HEK293 (cell line): ENCODE measurements at regions not wholly inside any gene's neighbourhood (a gene's known extent, or its start where the extent isn't known, plus 50 kb on each side); places are given as distances from the start of the nearest gene placed in this dataset.

Source experiments
- CTCF ChIA-PET: fragments of 350-600 bp; formaldehyde crosslinking; extraction: SDS; loops from one replicate; lab custom pipeline; 2021; ENCODE audit warnings: antibody characterized with exemption; lab: Yijun Ruan, JAX
- POLR2A ChIA-PET: fragments of 300-600 bp; formaldehyde crosslinking; extraction: SDS; loops from one replicate; lab custom pipeline; 2020; ENCODE audit warnings: antibody characterized with exemption, inconsistent platforms; lab: Yijun Ruan, JAX
- H3K27ac ChIP-seq: fragments of 200-500 bp; sonication (Bioruptor generic); 2 replicates; pipeline ENCODE4 v1.5.1; 2014; ENCODE audit warnings: low read depth, low read length, control low read depth, inconsistent platforms; ENCODE audit errors: extremely low read depth
- H3K36me3 ChIP-seq, 2 experiments: fragments of 200-500 bp in 1 of 2; sonication (Bioruptor generic) in 1 of 2; 1 replicate in 1 of 2; 2 replicates in 1 of 2; pipeline ENCODE4 v1.5.1; 2014 to 2017; ENCODE audit warnings: inconsistent platforms in 2 of 2, low read length in 2 of 2; ENCODE audit not compliant: control insufficient read depth in 2 of 2, insufficient read depth in 1 of 2
- H3K4me1 ChIP-seq: fragments of 200-500 bp; sonication (Bioruptor generic); 2 replicates; pipeline ENCODE4 v1.5.1; 2014; ENCODE audit warnings: mild to moderate bottlenecking, low read length, inconsistent platforms; ENCODE audit not compliant: control insufficient read depth, insufficient read depth
- H3K4me3 ChIP-seq: 2 replicates; pipeline ENCODE4 v1.5.1; 2011; ENCODE audit warnings: low read depth, mild to moderate bottlenecking, control low read depth, low read length, moderate library complexity
- H3K9me3 ChIP-seq: fragments of 200-500 bp; sonication (Bioruptor generic); 2 replicates; pipeline ENCODE4 v1.5.1; 2014; ENCODE audit warnings: low read depth, low read length, inconsistent platforms; ENCODE audit not compliant: control insufficient read depth, insufficient read depth
- ATF2 ChIP-seq: fragments of 450-650 bp; formaldehyde crosslinking; IDR thresholded peaks from 2 replicates; pipeline ENCODE4 v1.5.1; 2016; ENCODE audit warnings: missing biosample characterization, missing genetic modification characterization, low read depth
- IKZF3 ChIP-seq: fragments of 450-650 bp; IDR thresholded peaks from 2 replicates; pipeline ENCODE4 v1.5.0; 2018; ENCODE audit warnings: missing biosample characterization, mild to moderate bottlenecking, missing genetic modification characterization, moderate library complexity
- KLF7 ChIP-seq: fragments of 450-650 bp; formaldehyde crosslinking; IDR thresholded peaks from 2 replicates; pipeline ENCODE4 v1.5.1; 2016; ENCODE audit warnings: missing biosample characterization, missing genetic modification characterization, borderline replicate concordance
- MZF1 ChIP-seq: fragments of 450-650 bp; formaldehyde crosslinking; IDR thresholded peaks from 2 replicates; pipeline ENCODE4 v1.5.1; 2017; ENCODE audit warnings: missing biosample characterization, missing genetic modification characterization, borderline replicate concordance
- RBAK ChIP-seq: fragments of 450-650 bp; formaldehyde crosslinking; IDR thresholded peaks from 2 replicates; pipeline ENCODE4 v1.5.1; 2016; ENCODE audit warnings: missing biosample characterization, missing genetic modification characterization
- TRIM28 ChIP-seq: IDR thresholded peaks from 2 replicates; pipeline ENCODE4 v1.6.1; 2011; ENCODE audit warnings: low read length, control low read depth, borderline replicate concordance
- ZBTB26 ChIP-seq: fragments of 450-650 bp; formaldehyde crosslinking; optimal IDR thresholded peaks from 2 replicates; pipeline ENCODE3; 2016; ENCODE audit warnings: missing biosample characterization, mild to moderate bottlenecking, missing genetic modification characterization
- ZNF146 ChIP-seq: fragments of 450-650 bp; formaldehyde crosslinking; IDR thresholded peaks from 2 replicates; pipeline ENCODE4 v1.5.1; 2016; ENCODE audit warnings: missing biosample characterization, missing genetic modification characterization
- ZNF2 ChIP-seq: fragments of 450-650 bp; formaldehyde crosslinking; IDR thresholded peaks from 2 replicates; pipeline ENCODE4 v1.5.1; 2016; ENCODE audit warnings: missing biosample characterization, missing genetic modification characterization
- ZNF248 ChIP-seq: fragments of 450-650 bp; formaldehyde crosslinking; IDR thresholded peaks from 2 replicates; pipeline ENCODE4 v1.5.1; 2017; ENCODE audit warnings: missing biosample characterization, missing genetic modification characterization
- ZNF280D ChIP-seq: fragments of 450-650 bp; formaldehyde crosslinking; IDR thresholded peaks from 2 replicates; pipeline ENCODE4 v1.5.1; 2016; ENCODE audit warnings: missing biosample characterization, missing genetic modification characterization
- ZNF354C ChIP-seq: fragments of 450-650 bp; formaldehyde crosslinking; IDR thresholded peaks from 2 replicates; pipeline ENCODE4 v1.5.1; 2016; ENCODE audit warnings: missing biosample characterization, missing genetic modification characterization, low read depth, borderline replicate concordance
- ZNF366 ChIP-seq: fragments of 450-650 bp; formaldehyde crosslinking; conservative IDR thresholded peaks from 2 replicates; pipeline ENCODE4 v1.5.1; 2016; ENCODE audit warnings: missing biosample characterization, missing genetic modification characterization
- ZNF514 ChIP-seq: fragments of 450-650 bp; formaldehyde crosslinking; IDR thresholded peaks from 2 replicates; pipeline ENCODE4 v1.5.1; 2016; ENCODE audit warnings: missing biosample characterization, missing genetic modification characterization
- ZNF530 ChIP-seq: fragments of 450-650 bp; formaldehyde crosslinking; IDR thresholded peaks from 2 replicates; pipeline ENCODE4 v1.5.1; 2016; ENCODE audit warnings: low read depth, missing biosample characterization, missing genetic modification characterization
- ZNF558 ChIP-seq: fragments of 450-650 bp; formaldehyde crosslinking; IDR thresholded peaks from 2 replicates; pipeline ENCODE4 v1.5.1; 2016; ENCODE audit warnings: missing biosample characterization, missing genetic modification characterization
- ZNF645 ChIP-seq: fragments of 450-650 bp; formaldehyde crosslinking; IDR thresholded peaks from 2 replicates; pipeline ENCODE4; 2016; ENCODE audit warnings: missing biosample characterization, missing genetic modification characterization
- ZNF692 ChIP-seq: fragments of 450-650 bp; formaldehyde crosslinking; IDR thresholded peaks from 2 replicates; pipeline ENCODE4 v1.5.1; 2016; ENCODE audit warnings: missing biosample characterization, missing genetic modification characterization
- ZNF704 ChIP-seq: fragments of 450-650 bp; formaldehyde crosslinking; IDR thresholded peaks from 2 replicates; pipeline ENCODE4 v1.5.1; 2016; ENCODE audit warnings: missing biosample characterization, missing genetic modification characterization
- ZNF791 ChIP-seq: fragments of 450-650 bp; formaldehyde crosslinking; IDR thresholded peaks from 2 replicates; pipeline ENCODE4 v1.5.1; 2016; ENCODE audit warnings: missing biosample characterization, missing genetic modification characterization

- H3K4me3 ChIP-seq, result no peak overlapping the region
- peaks cover 5% of the 10 kb centered on the region; the same call in 1 of the 2 replicates for H3K9me3 ChIP-seq
- no peaks in the 10 kb centered on the region for H3K36me3 ChIP-seq
- ChIA-PET CTCF (no interaction called here), POLR2A (no interaction called here)
- no peak overlapping the region for H3K27ac ChIP-seq
- TF ChIP-seq ZNF530 (tag by site-specific recombination) (no peak), MZF1 (tag by site-specific recombination) (no peak), TRIM28 (0 out of 2 replicates have a peak, but pooled peaks have one; percentile 12), ZNF146 (tag by site-specific recombination) (no peak)
- no peaks in the 10 kb centered on the region for H3K4me1 ChIP-seq
Observed at GRCh38 chrX:725971-726370, 95.4 kb downstream of the SHOX start.

- CTCF ChIA-PET, result no interaction called here
- H3K27ac ChIP-seq, result no peak overlapping the region
- peaks cover 5% of the 10 kb centered on the region; the same call in 1 of the 2 replicates for H3K9me3 ChIP-seq
- no peak overlapping the region for H3K4me3 ChIP-seq
- POLR2A ChIA-PET, result no interaction called here
- H3K4me1 ChIP-seq, result no peaks in the 10 kb centered on the region
- no peak for TF ChIP-seq ZNF514 (tag by site-specific recombination)
- no peak for TF ChIP-seq ZNF2 (tag by site-specific recombination)
- no peak for TF ChIP-seq RBAK (tag by site-specific recombination)
- no peak for TF ChIP-seq ZNF366
- no peak for TF ChIP-seq ZNF354C (tag by site-specific recombination)
- TF ChIP-seq ZNF791, result no peak
- TF ChIP-seq ZNF248 (tag by site-specific recombination), result no peak
- H3K36me3 ChIP-seq, result no peaks in the 10 kb centered on the region
Observed at GRCh38 chrX:724256-724655, 93.7 kb downstream of the SHOX start.

GRCh38 chrX:723781-724180 is 93.2 kb downstream of the SHOX start:
- TF ChIP-seq ZNF692 (tag by site-specific recombination) (no peak), ZNF146 (tag by site-specific recombination) (peak; percentile 93), IKZF3 (no peak), ZNF280D (tag by site-specific recombination) (peak; percentile 84), ZNF558 (tag by site-specific recombination) (no peak), ZNF645 (no peak), KLF7 (tag by site-specific recombination) (no peak), ZBTB26 (tag by site-specific recombination) (no peak), ATF2 (no peak), ZNF704 (tag by site-specific recombination) (no peak)
- ChIA-PET CTCF (no interaction called here), POLR2A (no interaction called here)
- Histone ChIP-seq H3K4me1 (no peaks in the 10 kb centered on the region), H3K9me3 (peaks cover 5% of the 10 kb centered on the region; the same call in 1 of the 2 replicates), H3K4me3 (no peak overlapping the region), H3K27ac (no peak overlapping the region), H3K36me3 (no peaks in the 10 kb centered on the region)
